GM12878 (cell line): ENCODE measurements at regions not wholly inside any gene's neighbourhood (a gene's known extent, or its start where the extent isn't known, plus 50 kb on each side); places are given as distances from the start of the nearest gene placed in this dataset.
"Not testable (repeated sequence)": the region's sequence is repeated elsewhere in the genome, so short reads cannot be mapped to it uniquely, and the experiment has no call there.

Experiments used
- ATAC-seq: fragments of 200-7000 bp; cut with Tn5 transposase; 3 replicates; pipeline ENCODE4 v1.9.1; 2020; ENCODE audit warnings: mild to moderate bottlenecking, moderate library complexity
- BruUV-seq: library from RNA; stranded (reverse); fragments of 400-500 nt; replicated peaks from 2 replicates; lab custom pipeline; 2021; lab: Mats Ljungman, UMichigan
- CTCF ChIA-PET: fragments of 300-600 bp; sonication (Branson Sonifier 250); formaldehyde crosslinking; extraction: SDS; loops from one replicate; lab custom pipeline; 2021; ENCODE audit warnings: inconsistent platforms; lab: Yijun Ruan, JAX
- POLR2A ChIA-PET: fragments of 350-600 bp; formaldehyde crosslinking; extraction: SDS; loops from one replicate; lab custom pipeline; 2021; ENCODE audit warnings: inconsistent platforms; lab: Charles Lee
- RAD21 ChIA-PET: fragments of 300-600 bp; sonication (Branson Sonifier 250); formaldehyde crosslinking; loops from one replicate; lab custom pipeline; 2023; ENCODE audit warnings: antibody characterized with exemption; ENCODE audit not compliant: unreplicated experiment; lab: Charles Lee
- SMC1A ChIA-PET: fragments of 300-600 bp; sonication (Branson Sonifier 250); formaldehyde crosslinking; loops from one replicate; lab custom pipeline; 2023; ENCODE audit not compliant: unreplicated experiment, uncharacterized antibody; lab: Charles Lee
- DNase-seq: peaks from one replicate; pipeline ENCODE4 v3.0.0-alpha.2; 2011; ENCODE audit warnings: low read depth, low spot score
- FAIRE-seq: peaks from 3 replicates; lab custom pipeline; 2011; peaks lifted over from hg19 to GRCh38; lab: Jason Lieb, UNC
- H2AFZ ChIP-seq: 2 replicates; pipeline ENCODE4 v1.6.0; 2011; ENCODE audit warnings: low read depth, low read length, control low read depth; ENCODE audit not compliant: control insufficient read depth
- H3K27ac ChIP-seq: 2 replicates; pipeline ENCODE4 v1.5.1; 2011; ENCODE audit warnings: control low read depth; ENCODE audit not compliant: control insufficient read depth, insufficient read depth
- H3K27me3 ChIP-seq, 2 experiments: replicated peaks in 1 of 2; 2 replicates each; pipeline versions ENCODE4 v1.6.0 to v1.6.1; 2011; ENCODE audit warnings: low read length in 1 of 2; ENCODE audit not compliant: control insufficient read depth in 2 of 2, insufficient read depth in 2 of 2
- H3K36me3 ChIP-seq, 2 experiments: 2 replicates each; pipeline ENCODE4 v1.5.1; 2011; ENCODE audit warnings: low read length in 1 of 2; ENCODE audit not compliant: control insufficient read depth in 2 of 2, insufficient read depth in 2 of 2
- H3K4me1 ChIP-seq: 2 replicates; pipeline ENCODE4 v1.6.1; 2011; ENCODE audit warnings: mild to moderate bottlenecking, low read length, moderate library complexity, mixed read lengths; ENCODE audit not compliant: control insufficient read depth, insufficient read depth
- H3K4me2 ChIP-seq: 2 replicates; pipeline ENCODE4 v1.6.0; 2011; ENCODE audit warnings: control low read depth; ENCODE audit not compliant: control insufficient read depth, insufficient read depth
- H3K4me3 ChIP-seq: fragments of 200-600 bp; sonication (generic); 2 replicates; pipeline ENCODE4 v1.5.1; 2016
- H3K79me2 ChIP-seq: 2 replicates; pipeline ENCODE4 v1.6.0; 2011; ENCODE audit warnings: low read length; ENCODE audit not compliant: control insufficient read depth, insufficient read depth
- H3K9ac ChIP-seq: 2 replicates; pipeline ENCODE4 v1.8.0; 2011; ENCODE audit warnings: low read length, control low read depth, mixed read lengths; ENCODE audit not compliant: control insufficient read depth, insufficient read depth
- H3K9me3 ChIP-seq: replicated peaks from 3 replicates; pipeline ENCODE4 v1.5.1; 2011; ENCODE audit warnings: mild to moderate bottlenecking, low read length; ENCODE audit not compliant: control insufficient read depth, insufficient read depth
- H4K20me1 ChIP-seq: 2 replicates; pipeline ENCODE4 v1.6.0; 2011; ENCODE audit not compliant: control insufficient read depth, insufficient read depth
- ELK1 ChIP-seq: IDR thresholded peaks from 2 replicates; pipeline ENCODE4 v1.6.1; 2012; ENCODE audit warnings: low read depth, low read length, improper control_type of control experiment
- EZH2 ChIP-seq: IDR thresholded peaks from 2 replicates; pipeline ENCODE4 v1.6.1; 2012; ENCODE audit warnings: low read depth, mild to moderate bottlenecking, control low read depth, inconsistent platforms, low read length, borderline replicate concordance; ENCODE audit not compliant: control insufficient read depth
- HCFC1 ChIP-seq: fragments of 150-350 bp; IDR thresholded peaks from 2 replicates; pipeline ENCODE4 v1.6.1; 2014; ENCODE audit warnings: low read length
- JUND ChIP-seq: IDR thresholded peaks from 2 replicates; pipeline ENCODE4 v1.6.1; 2012; ENCODE audit warnings: low read depth, mild to moderate bottlenecking, low read length, improper control_type of control experiment, moderate library complexity
- NRF1 ChIP-seq: conservative IDR thresholded peaks from 2 replicates; pipeline ENCODE4 v1.6.1; 2011; ENCODE audit warnings: mild to moderate bottlenecking, low read depth, low read length, improper control_type of control experiment
- POLR2AphosphoS2 ChIP-seq: IDR thresholded peaks from 2 replicates; pipeline ENCODE4 v1.6.1; 2011; ENCODE audit warnings: low read depth, mild to moderate bottlenecking, low read length, improper control_type of control experiment, moderate library complexity
- RBBP5 ChIP-seq: fragments of 200-600 bp; sonication (generic); conservative IDR thresholded peaks from 2 replicates; pipeline ENCODE4 v1.6.1; 2016
- RELB ChIP-seq: fragments of 450-650 bp; IDR thresholded peaks from 2 replicates; pipeline ENCODE4 v1.6.1; 2017; ENCODE audit warnings: low read depth, mild to moderate bottlenecking, moderate library complexity
- SMARCA5 ChIP-seq: fragments of 450-650 bp; IDR thresholded peaks from 2 replicates; pipeline ENCODE4 v1.6.1; 2017; ENCODE audit warnings: mild to moderate bottlenecking
- SREBF2 ChIP-seq: IDR thresholded peaks from 2 replicates; pipeline ENCODE4 v1.6.1; 2012; ENCODE audit warnings: mild to moderate bottlenecking, low read length
- WGBS: methylation state at CpG from one replicate; pipeline ENCODE4 v1.1.6; 2016; ENCODE audit warnings: low lambda C conversion rate; ENCODE audit not compliant: insufficient replicate concordance, insufficient coverage; ENCODE audit errors: missing lambda C conversion rate; 5-methylcytosine and 5-hydroxymethylcytosine counted together
- in situ Hi-C: fragments of 300-500 bp; cut with MboI; formaldehyde crosslinking; loops from 9 replicates; pipeline ENCODE4 v1.14.3; 2018; ENCODE audit warnings: mixed read lengths
- intact Hi-C: fragments of 100-400 bp; cut with micrococcal nuclease; formaldehyde crosslinking; loops from one replicate; pipeline ENCODE4 v1.14.2; 2022; ENCODE audit not compliant: unreplicated experiment
- TF ChIP-seq, protein P1 (sequence below): fragments of 450-650 bp; IDR thresholded peaks from 2 replicates; pipeline ENCODE4 v1.6.1; 2016; ENCODE audit warnings: mild to moderate bottlenecking

DNA sequence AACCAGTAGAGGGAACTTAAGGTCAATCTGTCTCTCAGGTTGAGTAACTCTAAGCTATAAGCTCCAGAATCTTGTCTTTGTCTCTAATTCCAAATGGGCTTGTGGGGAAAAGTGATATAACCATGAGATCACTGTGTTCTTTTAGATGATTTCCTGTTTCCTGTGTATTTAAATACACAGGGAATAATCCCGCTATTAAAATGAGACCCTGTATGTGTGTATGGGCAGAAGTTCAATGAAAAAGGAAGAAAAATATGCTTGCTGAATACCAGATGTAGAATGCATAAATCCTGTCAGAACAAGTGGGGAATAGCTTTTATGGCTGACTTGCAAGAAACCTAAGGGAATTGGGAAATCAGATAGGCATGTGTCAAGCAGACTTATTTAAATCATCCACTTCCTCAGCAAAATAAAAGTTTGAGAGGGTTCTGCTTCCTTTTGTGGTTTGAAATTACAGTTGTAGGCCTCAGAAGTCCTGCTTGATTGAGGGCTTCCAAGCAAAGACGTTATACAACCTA is 164.7 kb upstream of the PDE7B start:
- no peak overlapping the region for H3K9ac ChIP-seq
- intact Hi-C loops (no loop called here), in situ Hi-C loops (no loop called here)
- H3K36me3 ChIP-seq: no peaks in the 10 kb centered on the region
- TF ChIP-seq HCFC1 (no peak), RELB (no peak), POLR2AphosphoS2 (no peak), SREBF2 (no peak), EZH2 (no peak), RBBP5 (no peak), SMARCA5 (no peak), JUND (no peak), NRF1 (no peak), ELK1 (no peak)
- TF ChIP-seq, protein P1, sequence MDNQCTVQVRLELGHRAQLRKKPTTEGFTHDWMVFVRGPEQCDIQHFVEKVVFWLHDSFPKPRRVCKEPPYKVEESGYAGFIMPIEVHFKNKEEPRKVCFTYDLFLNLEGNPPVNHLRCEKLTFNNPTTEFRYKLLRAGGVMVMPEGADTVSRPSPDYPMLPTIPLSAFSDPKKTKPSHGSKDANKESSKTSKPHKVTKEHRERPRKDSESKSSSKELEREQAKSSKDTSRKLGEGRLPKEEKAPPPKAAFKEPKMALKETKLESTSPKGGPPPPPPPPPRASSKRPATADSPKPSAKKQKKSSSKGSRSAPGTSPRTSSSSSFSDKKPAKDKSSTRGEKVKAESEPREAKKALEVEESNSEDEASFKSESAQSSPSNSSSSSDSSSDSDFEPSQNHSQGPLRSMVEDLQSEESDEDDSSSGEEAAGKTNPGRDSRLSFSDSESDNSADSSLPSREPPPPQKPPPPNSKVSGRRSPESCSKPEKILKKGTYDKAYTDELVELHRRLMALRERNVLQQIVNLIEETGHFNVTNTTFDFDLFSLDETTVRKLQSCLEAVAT: no peak
- no peak for ATAC-seq
- ChIA-PET CTCF (no interaction called here), POLR2A (no interaction called here), RAD21 (no interaction called here), SMC1A (interaction anchor here (0.6 kb wide), 1 partner anchor 131 kb away, joined by 3 read pairs; no protein-coding TSS in a partner anchor)
- WGBS: 0% methylated on average over 2 of the region's 2 CpGs
- no peaks in the 10 kb centered on the region for H4K20me1 ChIP-seq
- no TSS peak for BruUV-seq
- FAIRE-seq: no peak
- no peak overlapping the region for H2AFZ ChIP-seq
- H3K27me3 ChIP-seq: no peaks in the 10 kb centered on the region
- no peaks in the 10 kb centered on the region for H3K9me3 ChIP-seq
- H3K79me2 ChIP-seq: no peaks in the 10 kb centered on the region
- no peak for DNase-seq
- H3K4me3 ChIP-seq: no peak overlapping the region
- H3K27ac ChIP-seq: no peak overlapping the region
- H3K4me1 ChIP-seq: no peaks in the 10 kb centered on the region
- no peak overlapping the region for H3K4me2 ChIP-seq

- H3K9me3 ChIP-seq, H4K20me1 ChIP-seq, RAD21 ChIA-PET, H3K9ac ChIP-seq, H3K4me2 ChIP-seq, H3K4me1 ChIP-seq, H3K4me3 ChIP-seq, in situ Hi-C loops, H3K27ac ChIP-seq, ATAC-seq, H3K36me3 ChIP-seq, FAIRE-seq, H3K79me2 ChIP-seq, SMC1A ChIA-PET, intact Hi-C loops, H2AFZ ChIP-seq, CTCF ChIA-PET, H3K27me3 ChIP-seq, DNase-seq, BruUV-seq, POLR2A ChIA-PET: not testable (repeated sequence)
- 9% methylated on average over 6 of the region's 6 CpGs for WGBS
Measured at GRCh38 chr6:135688476-135688875, 163.0 kb upstream of the PDE7B start.
